ENCODE measurements at regions not wholly inside any gene's neighbourhood (a gene's known extent, or its start where the extent isn't known, plus 50 kb on each side); places are given as distances from the start of the nearest gene placed in this dataset.

DNA sequence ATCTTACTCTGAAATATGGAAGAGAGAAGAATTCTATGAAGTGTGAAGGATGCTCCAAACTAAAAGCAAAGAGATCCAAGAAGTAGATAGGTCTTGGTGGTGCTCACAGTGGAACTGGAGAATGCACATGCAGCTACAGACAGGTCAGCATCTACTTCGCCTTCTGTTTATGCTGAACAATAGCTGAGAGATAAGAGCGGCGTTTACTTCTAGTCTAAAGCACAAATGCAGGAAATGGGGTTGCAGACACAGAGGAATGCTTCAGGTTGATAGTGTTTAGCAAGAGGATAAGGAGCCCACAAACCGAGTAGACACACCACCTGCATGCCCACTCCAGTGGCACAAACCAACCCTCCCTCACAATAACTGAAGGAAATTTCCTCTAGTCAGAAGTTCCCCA is 180.0 kb upstream of the RGMB start:
- ATAC-seq = peak; percentile 71
- intact Hi-C loops (cut with DNase I, micrococcal nuclease) = no loop called here
- DNase-seq = no peak

- intact Hi-C loops (cut with DNase I, micrococcal nuclease) = no loop called here
- DNase-seq (no peak), ATAC-seq (peak; percentile 83)
Observed at GRCh38 chr5:98594098-98594497, 179.4 kb upstream of the RGMB start.

GRCh38 chr5:98599016-98599415 is 174.4 kb upstream of the RGMB start:
- DNase-seq (no peak), ATAC-seq (no peak)

DNA sequence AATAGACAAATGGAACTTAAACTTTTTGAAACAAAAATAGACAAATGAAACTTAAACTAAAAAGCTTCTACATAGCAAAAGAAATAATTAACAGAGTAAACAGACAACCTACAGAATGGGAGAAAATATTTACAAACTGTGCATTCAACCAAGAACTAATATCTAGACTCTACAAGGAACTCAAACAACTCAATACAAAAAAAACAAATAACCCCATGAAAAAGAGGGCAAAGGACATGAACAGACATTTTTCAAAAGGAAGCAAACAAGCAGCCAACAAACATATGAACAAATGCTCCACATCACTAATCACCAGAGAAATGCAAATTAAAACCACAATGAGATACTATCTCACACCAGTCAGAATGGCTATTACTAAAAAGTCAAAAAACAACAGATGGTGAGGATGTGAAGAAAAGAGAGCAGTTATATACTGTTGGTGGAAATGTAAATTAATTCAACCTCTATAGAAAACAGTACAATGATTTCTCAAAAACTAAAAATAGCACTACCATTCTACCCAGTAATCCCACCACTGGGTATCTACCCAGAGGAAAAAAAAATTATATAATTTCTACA is 170.8 kb upstream of the RGMB start:
- intact Hi-C loops (cut with DNase I, micrococcal nuclease) = no loop called here
- no peak for ATAC-seq
- no peak for DNase-seq

More at GRCh38 chr5:98599016-98599415, 174.4 kb upstream of the RGMB start:
- intact Hi-C loops (cut with DNase I, micrococcal nuclease) = no loop called here

DNA sequence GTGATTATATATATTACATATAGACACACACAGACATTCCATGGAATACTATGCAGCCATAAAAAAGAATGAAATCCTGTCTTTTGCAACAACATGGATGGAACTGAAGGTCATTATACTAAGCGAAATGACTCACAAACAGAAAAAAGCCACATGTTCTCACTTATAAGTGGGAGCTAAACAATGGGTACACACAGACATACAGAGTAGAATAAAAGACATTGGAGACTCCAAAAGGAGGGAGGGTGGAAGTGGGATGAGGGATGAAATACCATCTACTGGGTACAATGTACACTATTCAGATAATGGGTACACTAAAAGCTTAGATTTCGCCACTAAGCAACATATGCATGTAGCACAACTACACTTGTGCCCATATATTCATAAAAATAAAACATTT is 170.0 kb upstream of the RGMB start:
- DNase-seq = no peak
- ATAC-seq = no peak
- intact Hi-C loops (cut with DNase I, micrococcal nuclease) = no loop called here

- intact Hi-C loops (cut with DNase I, micrococcal nuclease) = no loop called here
- DNase-seq (no peak), ATAC-seq (no peak)
Observed at GRCh38 chr5:98604301-98604700, 169.2 kb upstream of the RGMB start.

- ATAC-seq (no peak), DNase-seq (no peak)
- intact Hi-C loops (cut with DNase I, micrococcal nuclease) = no loop called here
Observed at GRCh38 chr5:98604721-98605425, 168.6 kb upstream of the RGMB start.

- intact Hi-C loops (cut with DNase I, micrococcal nuclease) = no loop called here
- DNase-seq (no peak), ATAC-seq (no peak)
Observed at GRCh38 chr5:98605426-98605825, 168.0 kb upstream of the RGMB start.

GRCh38 chr5:98606961-98607360 is 166.5 kb upstream of the RGMB start:
- intact Hi-C loops (cut with DNase I, micrococcal nuclease) = no loop called here
- DNase-seq = no peak
- ATAC-seq = no peak

DNA sequence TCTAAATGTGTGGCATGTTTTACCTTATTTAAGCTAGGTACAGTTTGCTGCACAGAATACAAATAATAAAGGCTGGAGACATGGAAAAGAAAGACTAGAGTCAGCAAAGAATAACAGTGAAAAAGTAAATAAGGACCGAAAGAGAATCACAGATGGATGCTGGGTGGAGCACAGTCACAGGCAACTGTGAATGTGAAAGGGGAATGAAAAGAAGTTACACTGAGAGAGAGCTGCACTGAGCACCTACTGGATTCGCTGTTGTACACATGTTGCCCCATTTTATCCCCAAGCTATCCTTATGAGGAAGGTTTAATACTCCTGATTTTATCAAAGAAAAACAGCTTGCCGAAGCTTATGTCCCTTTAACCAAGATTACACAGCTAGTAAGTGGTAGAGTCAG is 165.4 kb upstream of the RGMB start:
- no peak for ATAC-seq
- DNase-seq = no peak
- intact Hi-C loops (cut with DNase I, micrococcal nuclease) = no loop called here

DNA sequence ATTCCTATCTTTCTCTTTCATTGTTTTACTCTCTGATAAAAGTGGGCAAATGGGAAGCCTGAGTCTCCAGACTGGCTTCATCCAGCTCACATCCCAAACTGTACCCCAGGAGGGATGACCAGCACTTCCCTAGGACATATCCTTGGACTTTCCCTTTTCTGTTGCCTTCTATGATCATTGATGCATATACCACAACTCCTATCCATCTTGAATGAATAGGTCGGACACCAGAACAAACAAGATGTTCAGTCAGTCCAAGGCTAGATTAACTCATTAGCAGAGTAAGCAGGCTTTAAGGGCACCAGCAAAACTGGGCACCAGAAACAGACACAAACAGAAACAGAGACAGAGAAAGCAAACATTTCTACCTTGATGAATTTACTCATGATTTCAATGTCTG is 159.1 kb upstream of the RGMB start:
- DNase-seq (no peak), ATAC-seq (no peak)
- intact Hi-C loops (cut with DNase I, micrococcal nuclease) = no loop called here

- ATAC-seq = no peak
- intact Hi-C loops (cut with DNase I, micrococcal nuclease) = no loop called here
- DNase-seq = no peak
Observed at GRCh38 chr5:98621821-98622220, 151.6 kb upstream of the RGMB start.

- ATAC-seq (no peak), DNase-seq (no peak)
- intact Hi-C loops (cut with DNase I, micrococcal nuclease) = no loop called here
Observed at GRCh38 chr5:98624145-98624880, 149.2 kb upstream of the RGMB start.

DNA sequence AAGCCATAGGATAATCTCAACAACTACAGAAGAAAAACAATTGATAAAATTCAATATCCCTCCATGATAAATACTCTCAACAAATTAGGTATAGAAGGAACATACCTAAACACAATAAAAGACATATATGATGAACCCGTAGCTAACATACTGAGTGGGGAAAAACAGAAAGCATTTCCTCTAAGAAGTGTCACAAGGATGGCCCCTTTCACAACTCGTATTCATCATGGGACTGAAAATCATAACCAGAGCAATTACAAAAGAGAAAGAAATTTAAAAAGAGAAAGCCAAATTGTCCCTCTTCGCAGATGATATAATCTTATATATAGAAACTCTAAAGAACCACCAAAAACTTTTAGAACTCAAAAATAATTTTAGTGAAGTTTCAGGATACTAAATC is 146.3 kb upstream of the RGMB start:
- intact Hi-C loops (cut with DNase I, micrococcal nuclease) = no loop called here
- ATAC-seq (no peak), DNase-seq (no peak)

DNA sequence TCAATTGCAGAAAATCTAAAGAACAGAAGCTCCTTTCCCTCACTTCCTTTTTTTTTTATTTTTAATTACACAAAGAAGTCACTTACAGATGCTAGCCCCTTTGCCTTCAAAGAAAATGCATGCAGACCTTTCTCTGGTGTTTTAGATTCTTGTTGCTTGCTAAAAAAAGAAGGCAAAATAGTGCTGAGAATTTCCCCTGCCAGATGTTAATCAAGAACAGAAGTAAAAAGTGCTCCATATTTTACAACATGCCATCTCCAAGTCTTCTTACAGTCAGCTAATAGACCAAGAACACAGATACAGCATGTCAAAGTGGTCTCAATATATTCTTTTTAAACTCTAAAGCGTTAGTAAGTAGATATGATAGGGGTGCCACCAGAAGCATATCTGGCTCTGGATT is 142.8 kb upstream of the RGMB start:
- no peak for DNase-seq
- intact Hi-C loops (cut with DNase I, micrococcal nuclease) = no loop called here
- no peak for ATAC-seq

DNA sequence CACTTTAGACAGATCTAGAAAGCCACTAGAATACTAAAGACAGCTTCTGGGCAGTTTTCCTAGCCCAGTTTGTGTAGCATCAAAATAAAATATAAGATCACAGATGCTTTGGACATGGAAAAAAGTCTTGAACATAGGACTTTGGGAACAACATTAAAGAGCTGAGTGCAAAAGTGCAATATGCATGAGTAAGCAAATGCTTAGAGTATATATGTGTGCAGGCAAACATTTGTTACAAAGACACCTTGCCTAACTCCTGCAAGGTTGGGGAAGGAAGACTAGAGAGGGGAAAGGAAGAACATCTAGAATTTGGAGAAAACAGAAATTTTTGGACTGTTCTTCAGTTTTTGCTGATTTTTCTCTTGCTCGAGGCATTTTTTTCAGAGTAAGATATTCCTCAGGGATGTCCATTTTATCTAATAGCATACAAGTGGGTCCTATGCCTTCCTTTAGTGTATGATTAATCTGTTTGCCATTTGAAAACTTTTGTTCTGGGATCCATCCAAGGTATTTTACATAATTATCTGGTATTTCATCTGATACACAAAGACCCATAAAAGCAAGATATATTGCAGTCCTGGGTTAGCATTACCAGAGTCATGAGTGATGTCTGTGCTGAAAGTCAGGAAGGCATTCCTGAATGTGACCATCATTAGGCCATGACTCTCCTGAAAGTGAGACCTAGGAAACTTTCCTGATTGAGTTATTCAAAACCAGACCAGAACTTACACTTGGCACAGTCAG is 142.0 kb upstream of the RGMB start:
- intact Hi-C loops (cut with DNase I, micrococcal nuclease) = no loop called here
- ATAC-seq (no peak), DNase-seq (no peak)

DNA sequence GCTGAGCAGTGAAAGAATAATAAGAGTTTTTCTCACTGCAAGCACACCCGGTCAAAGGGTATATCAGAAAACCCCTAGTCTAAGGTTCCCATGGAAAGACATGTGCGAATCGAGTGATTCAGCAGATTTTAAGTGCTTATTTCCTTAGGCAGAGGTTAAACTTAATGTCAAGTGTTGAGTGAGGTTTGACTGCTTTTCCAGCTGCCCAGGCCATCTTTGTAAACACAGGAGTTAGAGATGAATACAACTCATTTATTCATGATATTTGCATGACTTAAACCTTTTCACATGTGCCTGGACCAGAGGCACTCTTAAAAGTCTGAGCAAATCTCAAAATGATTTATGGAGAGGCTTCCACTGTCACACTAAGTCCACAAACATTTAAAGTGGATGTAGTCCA is 137.8 kb upstream of the RGMB start:
- intact Hi-C loops (cut with DNase I, micrococcal nuclease) = no loop called here
- ATAC-seq (no peak), DNase-seq (no peak)

DNA sequence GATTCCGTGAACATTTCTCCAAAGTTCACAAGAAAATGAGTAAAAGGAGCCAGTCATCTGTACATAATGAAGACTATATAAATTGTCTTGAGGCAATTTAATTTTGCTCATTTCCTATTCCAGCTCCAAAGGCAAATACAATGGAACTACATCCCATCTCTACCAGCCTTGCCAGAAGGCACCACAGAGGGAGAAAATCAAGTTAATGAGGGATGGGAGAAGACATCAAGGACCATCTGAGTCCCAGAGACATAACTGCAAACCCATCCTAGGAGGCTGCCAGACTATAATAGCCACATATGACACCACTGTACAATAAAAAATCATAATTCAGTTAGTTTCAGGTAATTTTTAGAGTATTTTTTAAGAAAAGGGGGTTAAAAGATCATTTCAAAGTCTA is 136.3 kb upstream of the RGMB start:
- intact Hi-C loops (cut with DNase I, micrococcal nuclease) = no loop called here
- no peak for DNase-seq
- ATAC-seq = no peak

DNA sequence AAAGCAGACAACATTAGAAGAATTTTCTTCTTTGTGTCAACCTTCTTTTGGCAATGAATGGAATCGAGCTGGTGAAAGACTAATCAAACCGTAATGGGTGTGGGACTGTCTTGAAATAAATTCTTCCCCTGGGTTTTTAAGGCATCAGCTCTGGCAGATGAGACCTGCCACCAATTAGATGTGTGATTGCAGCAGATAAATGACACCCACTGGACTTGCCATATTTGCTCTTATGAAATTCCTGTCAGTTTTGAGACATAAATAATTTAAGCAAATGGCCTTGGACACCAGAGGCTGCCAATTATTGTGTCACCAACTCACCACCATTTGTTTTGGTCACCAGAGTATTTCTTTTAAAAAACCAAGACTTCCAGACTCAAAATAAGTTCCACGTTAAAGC is 135.9 kb upstream of the RGMB start:
- intact Hi-C loops (cut with DNase I, micrococcal nuclease) = no loop called here
- ATAC-seq = no peak
- no peak for DNase-seq

DNA sequence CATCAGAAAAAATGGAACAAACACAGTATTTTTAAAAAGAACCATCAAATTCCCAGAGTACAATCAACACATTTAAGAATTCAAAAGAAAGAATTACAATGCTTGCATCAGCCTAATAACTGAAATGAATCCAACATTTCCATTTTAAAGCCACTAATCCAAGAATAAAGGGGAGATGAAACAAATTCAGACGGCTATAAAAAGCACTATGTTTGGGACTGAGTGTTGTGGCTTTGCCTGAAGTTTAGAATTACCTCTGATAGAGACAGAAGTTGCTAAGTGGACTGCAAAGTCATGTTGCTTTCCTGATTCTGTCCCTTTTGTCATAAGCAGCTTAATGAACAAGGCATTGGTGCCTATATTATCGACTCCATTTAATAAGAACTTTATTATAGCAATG is 135.4 kb upstream of the RGMB start:
- no peak for DNase-seq
- intact Hi-C loops (cut with DNase I, micrococcal nuclease) = no loop called here
- no peak for ATAC-seq

All from left colon (tissue), 2 donors.